Heart left ventricle (tissue), 13 donors: ENCODE measurements at regions not wholly inside any gene's neighbourhood (a gene's known extent, or its start where the extent isn't known, plus 50 kb on each side); places are given as distances from the start of the nearest gene placed in this dataset.

Experiments
- CTCF ChIP-seq, 12 donors: fragments of 200-600 bp; sonication (generic) in 4 of 12; IDR thresholded peaks; one replicate each; pipeline versions ENCODE4 v1.5.0 to v1.8.0; 2018 to 2022; ENCODE audit warnings: antibody characterized with exemption in 12 of 12, mild to moderate bottlenecking in 5 of 12
- POLR2A ChIP-seq, 2 donors: fragments of 450-650 bp; IDR thresholded peaks; one replicate each; pipeline ENCODE4 v1.6.1; 2017; ENCODE audit warnings: antibody characterized with exemption in 2 of 2, mild to moderate bottlenecking in 2 of 2, moderate library complexity in 2 of 2
- donor health status: ischemic (EF 13 %, LVEDD 7.1; RV severe dilation, severe dysfunction).
- donor health status: DM: no; HTN: yes; CAD: no.
- donor health status: DM: no; HTN: no; CAD: no.
- donor health status: ischemic (EF 25% LVEDD 6.9; RV normal size, moderate dysfunction).
- donor health status: ischemic (EF 25% LVEDD 5.7; RV mildly dilated, moderate dysfunction).
- donor health status: ischemic (EF 35%, LVEDD 5.7; RV mildly dilated, moderate dysfunction).
- donor health status: nonischemic (EF 11% LVEDD 7.7; RV severe dilation, severe dysfunction).
- donor health status: DM: yes; HTN: yes; CAD: no.
- donor health status: PGD.
- donor health status: ischemic (EF 29% LVEDD 5.4; RV normal size, mild dysfunction).
- donor health status: nonischemic (EF 23%, LVEDD 6.1; RV moderate dilation, normal function).

GRCh38 chr4:102165584-102165983 is 179.7 kb downstream of the SLC39A8 start:
- TF ChIP-seq POLR2A (IDR thresholded peaks at IDR 0.05) (no peak), CTCF (IDR thresholded peaks at IDR 0.05) (no peak)
